Fibroblast of lung (primary cell): ENCODE measurements at regions not wholly inside any gene's neighbourhood (a gene's known extent, or its start where the extent isn't known, plus 50 kb on each side); places are given as distances from the start of the nearest gene placed in this dataset.

ENCODE experiments used
- DNase-seq, 2 donors: peaks; one replicate each; pipeline versions ENCODE4 v3.0.0 to v3.0.0-alpha.2; 2010; ENCODE audit warnings: low read depth in 2 of 2
- H2AFZ ChIP-seq: 2 replicates; pipeline ENCODE4 v1.5.1; 2012; ENCODE audit warnings: low read length, control low read depth, inconsistent platforms
- H3K27ac ChIP-seq: 2 replicates; pipeline ENCODE4 v1.5.1; 2011; ENCODE audit warnings: low read length, control low read depth; ENCODE audit not compliant: insufficient read depth
- H3K27me3 ChIP-seq: 2 replicates; pipeline ENCODE4 v1.5.1; 2011; ENCODE audit warnings: mild to moderate bottlenecking, low read length; ENCODE audit not compliant: control insufficient read depth, insufficient read depth
- H3K36me3 ChIP-seq: 2 replicates; pipeline ENCODE4 v1.5.1; 2011; ENCODE audit warnings: low read length; ENCODE audit not compliant: control insufficient read depth, insufficient read depth
- H3K4me1 ChIP-seq: 2 replicates; pipeline ENCODE4 v1.5.1; 2011; ENCODE audit warnings: low read length; ENCODE audit not compliant: control insufficient read depth, insufficient read depth; ENCODE audit errors: extremely low read depth
- H3K4me2 ChIP-seq: 2 replicates; pipeline ENCODE4 v1.5.1; 2011; ENCODE audit warnings: low read length, control low read depth; ENCODE audit not compliant: insufficient read depth; ENCODE audit errors: extremely low read depth
- H3K4me3 ChIP-seq, 4 experiments: fragments of 200-600 bp in 1 of 4; sonication (generic) in 1 of 4; replicated peaks in 1 of 4; 2 replicates each; pipeline ENCODE4 v1.5.1; 2011 to 2016; ENCODE audit warnings: low read length in 4 of 4, low read depth in 3 of 4, mild to moderate bottlenecking in 3 of 4, control low read depth in 2 of 4, inconsistent platforms in 1 of 4, mixed read lengths in 1 of 4; ENCODE audit not compliant: insufficient read depth in 1 of 4; ENCODE audit errors: control extremely low read depth in 1 of 4
- H3K79me2 ChIP-seq: 2 replicates; pipeline ENCODE4 v1.5.1; 2012; ENCODE audit warnings: mild to moderate bottlenecking, low read length, inconsistent platforms; ENCODE audit not compliant: control insufficient read depth, insufficient read depth
- H3K9ac ChIP-seq: 2 replicates; pipeline ENCODE4 v1.5.1; 2011; ENCODE audit warnings: mild to moderate bottlenecking, low read length, control low read depth; ENCODE audit not compliant: insufficient read depth
- H3K9me3 ChIP-seq: 2 replicates; pipeline ENCODE4 v1.5.1; 2012; ENCODE audit warnings: low read depth, low read length; ENCODE audit not compliant: control insufficient read depth, insufficient read depth
- H4K20me1 ChIP-seq: 2 replicates; pipeline ENCODE4 v1.5.1; 2011; ENCODE audit warnings: low read length; ENCODE audit not compliant: control insufficient read depth, insufficient read depth; ENCODE audit errors: extremely low read depth
- CTCF ChIP-seq, 2 donors: IDR thresholded peaks in 1 of 2; conservative IDR thresholded peaks in 1 of 2; 1 replicate in 1 of 2; 2 replicates in 1 of 2; pipeline ENCODE4 v1.5.1; 2011 to 2012; ENCODE audit warnings: low read length in 2 of 2, control low read depth in 1 of 2, inconsistent platforms in 1 of 2, low read depth in 1 of 2, mild to moderate bottlenecking in 1 of 2
- EZH2 ChIP-seq: IDR thresholded peaks from 2 replicates; pipeline ENCODE4 v1.5.1; 2012; ENCODE audit warnings: low read length, control low read depth, mild to moderate bottlenecking; ENCODE audit errors: missing control alignments

GRCh38 chr19:28217022-28217421 lies 995.9 kb downstream of the UQCRFS1 start:
- DNase-seq: no peak
- Histone ChIP-seq H4K20me1 (no peaks in the 10 kb centered on the region), H3K4me1 (no peaks in the 10 kb centered on the region), H3K27ac (no peak overlapping the region), H3K27me3 (no peaks in the 10 kb centered on the region), H3K4me3 (no peak overlapping the region), H2AFZ (no peak overlapping the region), H3K36me3 (no peaks in the 10 kb centered on the region), H3K9ac (no peak overlapping the region), H3K79me2 (no peaks in the 10 kb centered on the region), H3K9me3 (no peaks in the 10 kb centered on the region), H3K4me2 (no peak overlapping the region)
- TF ChIP-seq CTCF (conservative IDR thresholded peaks at IDR 0.05 in 1 of 2, IDR thresholded peaks at IDR 0.05 in 1 of 2; ENCODE audit: low read depth in 1 of 2, low read length in 2 of 2) (no peak), EZH2 (no peak)

- Histone ChIP-seq H4K20me1 (no peaks in the 10 kb centered on the region), H3K4me1 (no peaks in the 10 kb centered on the region), H3K36me3 (no peaks in the 10 kb centered on the region), H3K79me2 (no peaks in the 10 kb centered on the region), H3K4me2 (no peak overlapping the region), H3K4me3 (no peak overlapping the region), H3K9me3 (no peaks in the 10 kb centered on the region), H3K27me3 (no peaks in the 10 kb centered on the region), H3K9ac (no peak overlapping the region), H3K27ac (no peak overlapping the region), H2AFZ (no peak overlapping the region)
- DNase-seq: peak in 1 of 2 donors; percentile 80
- TF ChIP-seq EZH2 (no peak), CTCF (conservative IDR thresholded peaks at IDR 0.05 in 1 of 2, IDR thresholded peaks at IDR 0.05 in 1 of 2; ENCODE audit: low read depth in 1 of 2, low read length in 2 of 2) (no peak)
Observed at GRCh38 chr19:28213470-28214082, 999.4 kb downstream of the UQCRFS1 start.

DNA sequence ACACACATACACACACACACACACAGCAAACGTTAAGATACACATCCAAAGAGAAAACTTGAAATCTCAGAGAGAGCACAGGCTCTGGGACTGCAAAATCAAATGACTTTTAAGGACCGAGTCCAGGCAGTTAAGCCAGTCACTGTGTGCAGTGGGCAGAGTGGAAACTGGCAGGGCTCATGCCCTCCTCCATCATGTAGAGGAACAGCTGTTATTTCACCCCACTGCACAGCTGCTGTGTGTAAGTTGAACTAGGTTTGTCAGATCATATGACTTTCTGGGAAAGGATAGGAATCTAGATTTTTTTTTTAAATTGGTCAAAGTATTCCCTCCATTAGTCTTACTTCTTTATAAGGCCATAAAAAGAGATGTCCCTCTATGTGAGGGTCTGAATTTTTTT lies 1002.1 kb downstream of the UQCRFS1 start:
- H3K27ac ChIP-seq: no peak overlapping the region

More for the DNA sequence above, 1002.1 kb downstream of the UQCRFS1 start:
- TF ChIP-seq EZH2 (no peak), CTCF (conservative IDR thresholded peaks at IDR 0.05 in 1 of 2, IDR thresholded peaks at IDR 0.05 in 1 of 2; ENCODE audit: low read depth in 1 of 2, low read length in 2 of 2) (no peak)
- H3K36me3 ChIP-seq: no peaks in the 10 kb centered on the region
- H3K9ac ChIP-seq: no peak overlapping the region
- no peak overlapping the region for H3K4me3 ChIP-seq
- H2AFZ ChIP-seq: no peak overlapping the region
- no peaks in the 10 kb centered on the region for H3K27me3 ChIP-seq
- H3K4me1 ChIP-seq: no peaks in the 10 kb centered on the region
- H3K79me2 ChIP-seq: no peaks in the 10 kb centered on the region
- DNase-seq: no peak
- no peaks in the 10 kb centered on the region for H3K9me3 ChIP-seq
- no peaks in the 10 kb centered on the region for H4K20me1 ChIP-seq
- H3K4me2 ChIP-seq: no peak overlapping the region
